ENCODE measurements at regions not wholly inside any gene's neighbourhood (a gene's known extent, or its start where the extent isn't known, plus 50 kb on each side); places are given as distances from the start of the nearest gene placed in this dataset.

GRCh38 chr3:24596626-24597025 lies 102.0 kb upstream of the THRB start:
- DNase-seq = no peak

- DNase-seq = peak; percentile 56
Observed at GRCh38 chr3:24598695-24599470, 104.2 kb upstream of the THRB start.

DNA sequence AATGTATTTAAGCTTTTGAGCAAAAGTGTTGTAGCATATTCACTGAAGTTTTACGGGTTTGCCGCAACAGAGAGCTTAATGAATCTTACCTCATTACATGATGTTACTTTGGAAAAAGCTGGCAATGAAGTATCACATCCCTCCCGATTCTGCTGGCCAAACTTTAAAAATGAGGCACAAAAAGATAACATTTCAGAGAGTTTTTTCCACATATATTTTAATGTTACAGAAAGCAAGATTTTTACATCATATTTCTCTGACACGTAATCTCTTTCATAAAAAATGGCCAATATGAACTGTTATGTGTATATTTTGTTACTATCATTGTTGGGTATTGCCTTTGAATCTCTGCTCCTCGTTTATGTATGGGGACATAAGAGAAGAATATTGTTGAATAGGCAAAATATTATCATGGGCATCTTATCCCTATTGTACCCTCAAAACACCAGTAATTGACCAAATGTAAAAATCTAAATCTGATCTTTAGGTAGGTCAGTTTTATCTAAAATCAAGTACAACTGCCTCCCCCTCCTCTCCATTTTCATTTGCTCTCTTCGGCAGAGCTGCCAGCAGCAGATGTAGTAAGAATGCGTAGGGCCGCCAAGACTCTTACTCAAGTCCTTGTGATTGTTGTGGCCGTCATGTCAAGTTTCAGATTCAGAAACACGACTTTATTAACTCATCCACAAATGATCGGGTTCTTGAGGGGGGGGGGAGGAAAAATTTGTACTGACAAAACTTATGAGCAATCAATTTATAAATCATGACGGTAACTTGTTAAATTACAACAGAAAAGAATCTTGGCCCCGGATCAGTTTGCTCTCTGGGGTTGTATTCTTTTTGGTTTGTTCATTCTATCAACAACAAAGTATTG lies 106.7 kb upstream of the THRB start:
- DNase-seq = peak; percentile 72

GRCh38 chr3:24604215-24604614 lies 109.6 kb upstream of the THRB start:
- no peak for DNase-seq

DNA sequence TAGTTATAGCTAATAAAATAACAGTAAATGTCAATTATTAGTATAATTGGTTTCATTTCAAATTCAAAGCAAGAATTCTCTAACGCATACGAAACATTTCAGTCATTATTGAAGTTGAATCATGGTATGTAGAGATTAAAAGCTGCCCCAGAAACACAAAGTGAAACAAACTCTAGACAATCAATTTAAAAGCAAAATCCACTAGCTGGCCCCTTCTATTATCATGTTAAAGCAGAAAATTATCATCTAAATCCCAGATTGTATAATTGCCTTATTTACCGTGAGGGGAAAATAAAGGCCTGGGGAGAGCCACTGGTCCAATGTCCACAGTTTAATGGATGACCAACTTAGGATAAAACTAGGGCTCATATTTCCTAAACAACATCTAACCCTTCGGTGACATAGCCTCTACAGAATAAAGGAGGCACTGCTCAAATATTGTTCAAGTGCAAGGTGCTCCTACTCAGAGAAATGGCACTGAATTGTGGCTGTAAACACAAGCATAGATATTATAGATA lies 110.9 kb upstream of the THRB start:
- DNase-seq = no peak

- no peak for DNase-seq
Observed at GRCh38 chr3:24607281-24607680, 112.6 kb upstream of the THRB start.

- peak; percentile 82 for DNase-seq
Observed at GRCh38 chr3:24608701-24609390, 114.2 kb upstream of the THRB start.

- DNase-seq = no peak
Observed at GRCh38 chr3:24614359-24614758, 119.7 kb upstream of the THRB start.

DNA sequence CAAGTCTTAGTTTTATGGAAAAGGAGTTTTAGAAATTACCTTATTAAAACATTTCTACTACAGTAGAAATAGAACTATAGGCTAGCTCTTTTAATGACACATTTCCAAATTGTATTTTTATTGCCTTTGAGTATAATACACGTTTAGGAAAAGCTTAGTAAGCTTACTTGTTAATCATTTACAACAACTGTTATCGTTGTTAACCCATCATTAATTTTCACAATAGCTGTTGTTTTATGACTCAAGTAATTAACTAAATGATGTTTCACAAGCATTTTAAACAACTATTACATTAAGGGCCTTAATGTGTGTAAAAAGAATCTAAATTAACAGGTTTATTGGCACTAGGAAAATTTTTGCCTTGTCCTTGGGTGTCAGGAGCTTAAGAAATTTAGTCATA lies 120.5 kb upstream of the THRB start:
- DNase-seq = no peak

DNA sequence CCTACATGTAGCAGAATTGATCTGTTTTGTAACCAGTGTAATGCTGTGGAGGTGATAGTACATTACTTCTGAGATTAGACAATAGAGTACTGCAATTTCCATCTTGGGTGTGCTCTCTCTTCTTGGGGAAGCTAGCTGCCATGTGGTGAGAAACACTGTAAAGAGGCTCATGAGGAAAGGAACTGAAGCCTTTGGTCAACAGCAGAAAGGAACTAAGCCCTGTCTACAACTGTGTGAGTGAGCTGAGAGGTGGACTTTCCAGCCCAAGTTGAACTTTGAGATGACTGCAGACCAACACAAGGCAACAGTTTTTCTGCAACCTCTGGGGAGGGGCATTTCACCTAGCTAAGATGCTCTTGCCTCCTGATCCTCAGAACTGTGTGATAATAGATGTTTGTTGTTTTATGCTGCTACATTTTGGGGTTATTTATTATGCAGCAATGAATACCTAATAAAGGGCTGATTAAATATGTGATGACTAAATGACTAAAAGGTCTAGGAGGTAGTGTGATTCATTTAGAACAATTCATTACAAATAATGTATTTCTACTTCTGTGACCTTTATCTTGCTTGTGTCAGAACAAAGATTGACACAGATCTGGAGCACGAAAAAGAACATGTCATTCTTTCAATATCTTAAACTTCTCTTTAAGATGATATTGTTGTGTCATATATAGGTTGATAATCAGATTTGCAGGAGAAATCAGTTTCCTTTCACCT lies 121.6 kb upstream of the THRB start:
- no peak for DNase-seq

DNA sequence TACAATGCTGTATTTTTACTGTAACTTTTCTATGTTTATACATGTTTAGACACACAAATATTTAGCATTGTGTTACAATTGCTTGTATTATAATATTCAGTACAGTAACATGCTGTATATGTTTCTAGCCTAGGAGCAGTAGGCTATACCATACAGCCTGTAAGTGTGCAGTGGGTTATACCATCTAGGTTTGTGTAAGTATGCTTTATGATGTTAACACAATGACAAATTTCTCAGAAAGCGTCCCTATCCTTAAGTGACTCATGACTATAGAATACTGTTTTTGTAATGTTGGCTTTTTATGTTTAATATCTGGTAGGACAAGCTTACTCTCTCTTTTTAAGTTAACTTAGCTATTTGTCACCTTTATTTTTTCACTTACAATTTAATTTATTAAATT lies 127.5 kb upstream of the THRB start:
- DNase-seq = no peak

DNA sequence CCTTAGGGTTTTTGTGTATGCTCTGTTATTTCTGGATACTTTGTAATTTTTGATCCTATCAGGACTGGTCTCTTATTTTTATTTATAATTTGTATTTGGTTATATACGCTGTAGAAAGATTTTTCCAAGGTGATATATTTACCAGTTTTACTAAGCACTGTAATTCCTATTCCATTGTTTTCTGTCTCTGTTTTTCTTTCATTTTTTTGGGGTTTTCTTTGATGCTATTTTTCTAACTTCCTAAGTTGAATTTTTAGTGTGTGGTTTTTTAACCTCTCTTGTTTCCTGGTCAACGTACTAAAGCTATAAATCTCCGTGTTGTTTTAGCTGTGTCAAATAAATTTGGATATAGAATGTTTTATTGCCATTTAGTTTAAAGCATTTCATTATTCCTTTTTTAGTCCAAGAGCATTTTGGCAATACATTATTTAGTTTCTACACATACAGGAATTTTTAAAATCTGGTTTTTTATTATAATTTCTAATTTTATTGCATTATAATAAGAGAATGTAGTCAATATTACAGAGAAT lies 128.1 kb upstream of the THRB start:
- DNase-seq = no peak

- no peak for DNase-seq
Observed at GRCh38 chr3:24623657-24624056, 129.0 kb upstream of the THRB start.

- no peak for DNase-seq
Observed at GRCh38 chr3:24624938-24625681, 130.5 kb upstream of the THRB start.

- DNase-seq = peak; percentile 49
Observed at GRCh38 chr3:24628523-24629258, 134.0 kb upstream of the THRB start.

DNA sequence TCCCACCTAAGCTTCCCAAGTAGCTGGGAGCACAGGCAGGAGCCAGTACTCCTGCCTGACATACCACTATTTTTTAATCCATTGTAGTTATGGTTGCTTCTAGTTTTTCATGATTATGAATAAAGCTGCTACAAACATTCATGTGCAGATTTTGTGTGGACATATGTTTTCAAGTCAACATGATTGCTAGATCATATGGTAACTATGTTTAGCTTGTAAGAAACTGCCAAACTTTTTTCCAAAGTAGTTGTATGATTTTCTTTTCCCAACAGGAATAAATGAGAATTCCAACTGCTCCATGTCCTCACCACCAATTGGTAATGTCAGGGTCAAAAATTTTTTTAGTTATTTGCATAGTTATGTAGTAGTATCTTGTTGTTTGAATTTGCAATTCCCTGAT lies 136.8 kb upstream of the THRB start:
- peak; percentile 7 for DNase-seq

- DNase-seq = no peak
Observed at GRCh38 chr3:24639061-24639460, 144.4 kb upstream of the THRB start.

GRCh38 chr3:24639481-24640329 lies 145.1 kb upstream of the THRB start:
- DNase-seq = no peak

GRCh38 chr3:24640330-24640877 lies 145.8 kb upstream of the THRB start:
- DNase-seq = peak; percentile 57

Data from skin of body (tissue), 1 donor.